GM10266 (cell line): ENCODE measurements at regions not wholly inside any gene's neighbourhood (a gene's known extent, or its start where the extent isn't known, plus 50 kb on each side); places are given as distances from the start of the nearest gene placed in this dataset.

ENCODE experiments used
- DNase-seq: peaks from one replicate; pipeline ENCODE4 v3.0.0; 2012; ENCODE audit errors: extremely low spot score
- TF ChIP-seq, protein P1 (sequence below): IDR thresholded peaks from 2 replicates; pipeline ENCODE4 v1.5.1; 2012; ENCODE audit warnings: mild to moderate bottlenecking, low read depth; ENCODE audit not compliant: control insufficient read depth, insufficient read depth; ENCODE audit errors: missing control alignments

DNA sequence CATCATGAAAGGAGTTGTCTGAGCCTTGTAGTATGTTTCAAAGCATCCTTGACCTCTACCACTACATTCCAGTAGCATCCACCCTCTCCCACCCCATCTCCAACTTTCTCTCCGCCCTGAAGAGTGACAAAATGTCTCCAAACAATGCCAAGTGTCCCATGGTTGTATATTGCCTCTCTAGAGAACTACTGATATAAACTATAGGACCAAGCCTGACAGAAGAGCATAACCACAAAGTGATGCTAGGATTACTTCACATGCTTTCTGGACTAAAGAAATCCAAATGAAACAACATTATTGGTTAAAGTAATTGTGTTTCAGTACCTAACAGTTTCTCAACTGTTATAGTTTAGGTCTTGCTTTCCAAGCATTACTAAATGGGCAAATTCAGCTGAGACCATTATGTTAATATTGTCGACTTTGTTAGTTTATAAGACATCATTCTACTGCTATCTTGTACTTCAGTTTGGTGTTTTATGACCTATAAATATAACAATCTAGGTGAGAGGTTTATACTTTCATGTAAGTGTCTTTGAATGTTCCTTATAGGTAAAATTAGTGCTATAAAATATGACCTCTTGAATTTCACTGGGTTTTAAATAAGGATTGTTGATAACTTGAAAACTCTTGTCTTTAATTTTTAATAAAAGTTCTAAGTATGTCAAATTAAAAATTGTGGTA is 117.4 kb downstream of the SUCNR1 start:
- TF ChIP-seq, protein P1, sequence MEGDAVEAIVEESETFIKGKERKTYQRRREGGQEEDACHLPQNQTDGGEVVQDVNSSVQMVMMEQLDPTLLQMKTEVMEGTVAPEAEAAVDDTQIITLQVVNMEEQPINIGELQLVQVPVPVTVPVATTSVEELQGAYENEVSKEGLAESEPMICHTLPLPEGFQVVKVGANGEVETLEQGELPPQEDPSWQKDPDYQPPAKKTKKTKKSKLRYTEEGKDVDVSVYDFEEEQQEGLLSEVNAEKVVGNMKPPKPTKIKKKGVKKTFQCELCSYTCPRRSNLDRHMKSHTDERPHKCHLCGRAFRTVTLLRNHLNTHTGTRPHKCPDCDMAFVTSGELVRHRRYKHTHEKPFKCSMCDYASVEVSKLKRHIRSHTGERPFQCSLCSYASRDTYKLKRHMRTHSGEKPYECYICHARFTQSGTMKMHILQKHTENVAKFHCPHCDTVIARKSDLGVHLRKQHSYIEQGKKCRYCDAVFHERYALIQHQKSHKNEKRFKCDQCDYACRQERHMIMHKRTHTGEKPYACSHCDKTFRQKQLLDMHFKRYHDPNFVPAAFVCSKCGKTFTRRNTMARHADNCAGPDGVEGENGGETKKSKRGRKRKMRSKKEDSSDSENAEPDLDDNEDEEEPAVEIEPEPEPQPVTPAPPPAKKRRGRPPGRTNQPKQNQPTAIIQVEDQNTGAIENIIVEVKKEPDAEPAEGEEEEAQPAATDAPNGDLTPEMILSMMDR = no peak
- DNase-seq = no peak

DNA sequence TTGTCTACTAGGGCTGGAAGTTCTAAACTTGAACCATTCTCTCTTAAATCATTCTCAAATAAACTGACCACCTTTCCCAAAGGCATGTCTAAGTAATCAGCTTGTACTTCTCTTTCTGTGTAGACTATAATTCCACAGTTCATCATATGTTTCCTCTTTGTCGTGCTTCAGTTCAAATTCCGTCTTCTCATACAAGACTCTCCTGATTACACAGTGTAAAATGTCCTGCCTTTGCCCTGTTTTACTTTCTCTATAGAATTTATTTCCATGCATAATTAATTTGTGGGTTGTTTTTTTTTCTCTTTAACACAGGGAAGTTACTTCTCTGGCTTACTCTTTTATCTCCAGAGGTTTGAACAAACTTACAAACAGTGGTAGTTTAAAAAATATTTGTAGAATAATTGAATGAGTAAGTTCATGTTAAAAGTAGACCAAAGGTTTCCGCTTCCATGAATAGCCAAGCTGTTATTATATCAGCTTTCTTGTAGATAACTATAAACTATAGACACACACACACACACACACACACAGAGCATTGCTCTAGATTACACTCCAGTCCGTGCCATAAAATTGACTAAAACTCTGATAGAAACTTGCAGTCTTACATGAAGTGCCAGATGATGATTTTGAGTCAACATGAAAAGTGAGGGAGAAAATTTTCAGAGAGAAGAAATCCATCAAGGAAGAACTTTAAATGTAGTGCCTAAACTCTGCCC is 119.0 kb downstream of the SUCNR1 start:
- no peak for DNase-seq
- TF ChIP-seq, protein P1 = no peak

DNA sequence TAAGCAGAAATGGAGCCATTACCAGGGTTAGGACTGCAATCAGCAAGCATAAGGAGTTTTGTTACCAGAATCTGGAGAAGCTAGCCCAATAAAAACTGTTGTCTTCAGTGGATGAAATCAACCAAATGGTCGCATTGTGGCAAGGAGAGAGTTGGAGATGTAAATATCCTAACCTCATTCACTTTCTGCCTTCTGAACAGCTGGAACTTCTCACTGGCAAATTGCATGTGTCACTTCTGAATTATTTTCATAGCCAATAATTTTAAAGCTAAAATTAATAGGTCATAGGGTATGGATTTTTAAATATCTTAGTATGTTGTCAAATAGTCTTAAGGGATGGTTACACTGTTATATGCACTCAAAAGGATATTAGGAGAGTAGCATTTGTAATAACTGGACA is 121.6 kb downstream of the SUCNR1 start:
- TF ChIP-seq, protein P1 = no peak
- DNase-seq = no peak

DNA sequence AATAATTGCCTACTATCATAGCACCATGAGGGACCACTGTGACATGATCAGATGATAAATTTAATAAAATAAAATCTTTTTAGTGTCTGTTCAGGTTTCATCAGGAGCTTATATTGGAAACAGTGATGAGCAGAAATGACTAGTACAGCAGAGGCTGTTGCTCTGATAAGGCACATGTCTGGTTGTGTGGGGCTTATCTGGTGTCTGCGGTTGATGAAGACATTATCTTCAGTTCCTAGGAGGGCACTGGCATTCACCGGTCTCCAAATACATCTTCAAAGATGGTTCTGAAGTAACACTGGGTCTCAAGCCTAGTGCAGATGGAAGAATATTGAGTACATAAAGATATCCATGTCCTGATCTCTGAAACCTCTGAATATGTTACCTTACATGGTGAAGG is 125.3 kb downstream of the SUCNR1 start:
- DNase-seq = no peak
- TF ChIP-seq, protein P1 = no peak

DNA sequence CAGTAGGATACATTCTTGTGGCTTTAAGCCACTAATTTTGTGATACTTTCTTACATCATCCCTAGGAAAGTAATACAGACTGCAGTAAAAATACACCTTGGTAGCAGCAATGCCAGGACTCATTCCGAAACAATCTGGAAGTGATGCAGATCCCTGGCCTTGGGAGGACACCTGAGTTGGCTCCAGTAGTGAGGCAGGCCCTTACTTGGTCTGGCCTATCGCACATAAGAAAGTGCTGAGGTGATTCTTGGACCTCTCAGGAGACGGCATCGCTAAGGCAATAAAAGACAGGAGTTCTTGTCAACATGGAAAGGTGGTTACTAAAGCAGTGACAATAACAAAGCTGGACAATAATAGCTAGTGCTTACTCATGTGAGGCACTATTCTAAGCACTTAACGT is 126.5 kb downstream of the SUCNR1 start:
- TF ChIP-seq, protein P1 = no peak
- no peak for DNase-seq

DNA sequence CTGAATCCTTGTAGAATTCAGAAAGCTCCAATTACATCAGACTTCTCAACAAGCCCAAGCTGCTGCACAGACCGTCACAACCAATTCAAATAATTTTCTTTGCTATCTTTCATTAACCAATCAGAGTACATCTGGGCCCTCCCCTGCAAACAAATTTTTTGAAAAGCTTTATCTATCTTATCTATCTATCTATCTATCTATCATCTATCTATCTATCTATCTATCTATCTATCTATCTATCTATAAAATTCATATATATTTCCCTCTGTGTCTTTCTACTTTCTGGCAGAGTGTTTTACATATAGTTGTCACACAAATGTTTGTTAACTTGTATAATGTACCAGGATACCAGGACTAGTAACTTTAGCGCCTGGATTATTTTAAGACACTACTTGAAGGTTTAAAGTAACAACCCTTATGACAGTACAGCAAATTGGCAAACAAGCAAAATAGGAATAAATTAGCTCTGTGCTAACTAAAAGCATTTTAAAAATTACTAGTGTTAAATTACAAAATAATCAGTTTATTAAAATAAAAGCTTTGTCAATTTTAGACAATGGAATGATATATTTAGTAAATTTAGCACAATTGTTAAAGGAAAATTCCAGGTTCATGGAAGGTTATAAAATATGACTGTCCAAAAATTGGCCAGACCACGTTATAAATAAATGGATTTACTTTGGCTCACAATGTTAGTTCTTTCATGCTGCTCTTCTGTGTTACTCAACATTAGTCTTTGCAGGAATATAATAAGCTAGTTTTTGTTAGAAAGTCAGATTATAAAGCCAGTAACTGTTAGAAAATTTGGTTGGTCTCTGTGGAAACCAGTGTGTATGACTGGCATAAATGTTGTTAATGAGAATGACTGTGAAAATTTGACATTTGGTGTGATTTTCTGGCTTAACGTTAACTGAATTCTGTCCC is 138.6 kb downstream of the SUCNR1 start:
- no peak for DNase-seq
- TF ChIP-seq, protein P1 = no peak
